GM10266 (cell line): ENCODE measurements at regions not wholly inside any gene's neighbourhood (a gene's known extent, or its start where the extent isn't known, plus 50 kb on each side); places are given as distances from the start of the nearest gene placed in this dataset.

Source experiments
- DNase-seq: peaks from one replicate; pipeline ENCODE4 v3.0.0; 2012; ENCODE audit errors: extremely low spot score
- TF ChIP-seq, protein P1 (sequence below): IDR thresholded peaks from 2 replicates; pipeline ENCODE4 v1.5.1; 2012; ENCODE audit warnings: mild to moderate bottlenecking, low read depth; ENCODE audit not compliant: control insufficient read depth, insufficient read depth; ENCODE audit errors: missing control alignments

DNA sequence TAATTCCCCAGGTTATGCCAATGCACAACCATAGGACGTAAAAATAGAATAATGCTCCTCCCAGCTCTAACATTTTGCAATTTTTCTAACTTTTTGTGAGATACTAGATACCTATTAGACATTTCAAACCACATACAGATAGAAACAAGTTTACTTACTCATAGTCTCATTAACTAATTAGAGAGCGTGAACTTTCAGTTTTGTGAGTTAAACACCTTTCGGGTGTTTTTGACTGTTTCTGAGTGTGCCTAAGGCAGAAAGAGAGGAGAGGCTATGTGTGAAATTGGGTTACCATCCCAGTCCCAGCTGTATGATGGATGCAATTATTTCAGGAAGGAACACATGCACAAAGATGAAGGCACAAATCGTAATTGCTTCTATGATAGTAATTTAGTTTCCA is 300.4 kb upstream of the POU1F1 start:
- TF ChIP-seq, protein P1, sequence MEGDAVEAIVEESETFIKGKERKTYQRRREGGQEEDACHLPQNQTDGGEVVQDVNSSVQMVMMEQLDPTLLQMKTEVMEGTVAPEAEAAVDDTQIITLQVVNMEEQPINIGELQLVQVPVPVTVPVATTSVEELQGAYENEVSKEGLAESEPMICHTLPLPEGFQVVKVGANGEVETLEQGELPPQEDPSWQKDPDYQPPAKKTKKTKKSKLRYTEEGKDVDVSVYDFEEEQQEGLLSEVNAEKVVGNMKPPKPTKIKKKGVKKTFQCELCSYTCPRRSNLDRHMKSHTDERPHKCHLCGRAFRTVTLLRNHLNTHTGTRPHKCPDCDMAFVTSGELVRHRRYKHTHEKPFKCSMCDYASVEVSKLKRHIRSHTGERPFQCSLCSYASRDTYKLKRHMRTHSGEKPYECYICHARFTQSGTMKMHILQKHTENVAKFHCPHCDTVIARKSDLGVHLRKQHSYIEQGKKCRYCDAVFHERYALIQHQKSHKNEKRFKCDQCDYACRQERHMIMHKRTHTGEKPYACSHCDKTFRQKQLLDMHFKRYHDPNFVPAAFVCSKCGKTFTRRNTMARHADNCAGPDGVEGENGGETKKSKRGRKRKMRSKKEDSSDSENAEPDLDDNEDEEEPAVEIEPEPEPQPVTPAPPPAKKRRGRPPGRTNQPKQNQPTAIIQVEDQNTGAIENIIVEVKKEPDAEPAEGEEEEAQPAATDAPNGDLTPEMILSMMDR, result no peak
- no peak for DNase-seq

DNA sequence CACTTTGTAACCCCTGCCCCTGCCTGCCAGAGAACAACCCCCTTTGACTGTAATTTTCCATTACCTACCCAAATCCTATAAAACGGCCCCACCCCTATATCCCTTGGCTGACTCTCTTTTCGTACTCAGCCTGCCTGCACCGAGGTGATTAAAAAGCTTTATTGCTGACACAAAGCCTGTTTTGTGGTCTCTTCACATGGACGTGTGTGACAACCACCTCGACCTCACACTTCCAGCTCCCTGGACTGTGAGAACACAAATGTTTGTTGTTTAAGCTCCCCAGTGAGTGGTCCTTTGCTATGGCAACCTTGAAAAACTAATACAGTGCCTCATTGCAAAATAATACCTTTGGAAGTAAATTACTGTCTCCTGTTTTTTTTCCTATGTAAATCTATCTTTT is 299.2 kb upstream of the POU1F1 start:
- DNase-seq, result no peak
- TF ChIP-seq, protein P1, result no peak

DNA sequence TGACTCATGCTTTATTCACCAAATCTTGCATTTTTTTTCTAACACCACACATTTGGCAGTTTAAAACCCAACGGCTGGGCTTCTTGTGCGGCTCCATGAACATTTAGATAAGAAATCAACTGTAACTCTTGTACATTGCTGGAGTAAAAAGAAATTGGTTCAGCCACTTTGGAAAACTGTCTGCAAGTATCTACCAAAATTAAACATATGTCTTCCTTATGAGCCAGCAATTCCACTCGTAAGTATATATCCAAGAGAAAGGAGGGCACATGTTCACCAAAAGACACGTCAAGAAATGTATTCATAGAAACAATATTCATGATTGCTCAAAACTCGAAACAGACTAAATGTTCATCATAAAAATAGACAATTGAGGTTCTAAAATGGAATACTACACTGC is 291.9 kb upstream of the POU1F1 start:
- DNase-seq, result no peak
- TF ChIP-seq, protein P1, result no peak

DNA sequence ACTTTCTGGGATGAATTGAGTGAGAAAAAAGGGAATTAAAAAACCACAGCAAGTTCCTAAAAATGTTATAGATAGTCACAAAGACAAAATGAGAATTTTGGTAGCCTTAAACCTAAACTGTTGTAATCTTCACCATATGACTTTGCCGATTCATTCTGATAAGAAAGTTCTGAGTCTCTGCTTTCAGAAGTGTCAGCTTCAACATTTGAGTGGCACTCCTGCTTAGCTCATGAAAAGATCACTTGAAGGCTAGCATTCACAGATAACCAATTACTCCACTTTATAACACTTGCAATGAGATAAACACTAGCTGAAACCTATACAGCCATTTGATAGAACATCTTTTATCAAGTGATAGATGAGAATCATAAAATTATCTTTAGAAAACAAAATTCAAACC is 288.1 kb upstream of the POU1F1 start:
- no peak for DNase-seq
- TF ChIP-seq, protein P1, result no peak

DNA sequence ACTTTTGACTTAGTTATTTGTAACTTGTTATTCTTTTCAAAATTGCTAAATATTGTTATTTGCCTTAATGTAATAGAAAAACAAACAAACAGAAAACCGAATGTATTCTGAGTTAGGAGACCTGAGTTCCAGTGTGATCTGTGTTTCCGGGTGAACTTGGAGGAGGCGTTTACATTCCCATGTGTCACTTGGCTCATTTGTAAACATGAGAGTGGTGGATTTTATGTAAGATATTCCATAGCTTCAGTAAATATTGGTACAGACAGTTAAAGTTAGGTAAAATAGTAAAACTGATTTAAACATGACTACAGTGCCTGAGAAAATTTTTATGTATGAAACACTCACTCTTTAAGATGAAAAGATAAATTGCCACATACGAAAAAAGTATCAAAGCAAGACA is 287.3 kb upstream of the POU1F1 start:
- TF ChIP-seq, protein P1, result no peak
- DNase-seq, result no peak

DNA sequence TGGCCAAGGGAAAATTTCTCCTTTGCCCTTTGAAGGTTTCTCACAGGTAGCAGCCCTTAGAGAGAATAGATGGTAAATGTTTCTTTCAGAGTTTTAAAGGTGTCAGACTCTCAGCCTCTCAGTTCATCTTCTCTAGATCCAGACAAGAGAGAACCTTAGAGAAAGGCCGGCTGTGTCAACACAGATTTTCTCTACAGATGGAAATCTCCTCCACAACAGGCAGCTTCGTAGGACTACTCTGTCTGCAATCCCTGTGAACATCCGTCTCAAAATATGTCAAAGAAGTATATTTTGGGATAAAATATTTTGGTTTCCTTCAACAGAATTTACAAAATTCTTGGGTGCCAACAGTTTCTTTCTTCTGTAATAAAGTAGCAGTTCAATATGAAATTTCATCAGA is 282.1 kb upstream of the POU1F1 start:
- TF ChIP-seq, protein P1, result no peak
- no peak for DNase-seq

DNA sequence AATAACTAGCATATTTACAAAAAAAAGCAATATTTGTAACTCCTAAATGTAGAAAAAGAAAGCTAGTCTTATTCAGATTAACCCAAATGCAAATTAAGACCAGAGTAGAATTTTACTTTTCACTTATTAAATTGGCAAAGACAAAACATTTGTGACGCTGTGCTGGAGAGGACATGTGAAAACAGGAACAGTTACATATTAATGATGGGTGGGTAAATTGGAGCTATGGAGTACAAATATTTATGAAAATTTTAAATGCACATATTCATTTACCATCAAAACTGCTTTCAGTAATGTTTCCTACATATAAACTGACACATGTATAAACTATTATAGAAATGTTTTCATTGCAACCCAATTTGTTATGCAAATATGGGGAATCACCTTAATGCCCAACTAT is 278.9 kb upstream of the POU1F1 start:
- DNase-seq, result no peak
- TF ChIP-seq, protein P1, result no peak

DNA sequence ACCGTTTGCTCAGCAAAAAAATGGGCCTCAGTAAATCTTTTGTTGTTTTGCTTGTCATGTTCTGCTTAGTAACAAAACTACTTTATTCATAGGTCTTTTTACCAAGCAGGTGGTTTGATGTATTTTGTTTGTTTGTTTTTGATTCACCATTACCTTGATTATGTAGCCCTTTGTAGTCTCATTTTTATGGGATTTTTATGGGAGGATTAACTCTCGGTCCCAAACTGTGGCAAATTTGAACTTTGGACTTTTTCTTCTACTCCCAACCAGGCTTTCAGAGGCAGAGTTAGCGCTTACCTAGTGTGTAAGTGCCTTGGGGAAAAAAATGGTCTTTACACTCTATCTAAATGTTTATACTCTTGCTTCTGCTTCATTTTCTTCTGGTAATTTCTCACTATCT is 276.7 kb upstream of the POU1F1 start:
- DNase-seq, result no peak
- TF ChIP-seq, protein P1, result no peak
